ENCODE measurements at regions not wholly inside any gene's neighbourhood (a gene's known extent, or its start where the extent isn't known, plus 50 kb on each side); places are given as distances from the start of the nearest gene placed in this dataset.

GRCh38 chr5:26828294-26828693 lies 210.1 kb downstream of the CDH9 start:
- Histone ChIP-seq H3K27me3 (no peaks in the 10 kb centered on the region), H3K9me3 (no peaks in the 10 kb centered on the region), H3K36me3 (no peaks in the 10 kb centered on the region), H3K27ac (no peak overlapping the region), H3K4me1 (no peaks in the 10 kb centered on the region), H3K4me3 (no peak overlapping the region)
- intact Hi-C loops (cut with DNase I) = no loop called here
- no peak for TF ChIP-seq POLR2AphosphoS5 (IDR thresholded peaks at IDR 0.05)
- TF ChIP-seq, protein P1, sequence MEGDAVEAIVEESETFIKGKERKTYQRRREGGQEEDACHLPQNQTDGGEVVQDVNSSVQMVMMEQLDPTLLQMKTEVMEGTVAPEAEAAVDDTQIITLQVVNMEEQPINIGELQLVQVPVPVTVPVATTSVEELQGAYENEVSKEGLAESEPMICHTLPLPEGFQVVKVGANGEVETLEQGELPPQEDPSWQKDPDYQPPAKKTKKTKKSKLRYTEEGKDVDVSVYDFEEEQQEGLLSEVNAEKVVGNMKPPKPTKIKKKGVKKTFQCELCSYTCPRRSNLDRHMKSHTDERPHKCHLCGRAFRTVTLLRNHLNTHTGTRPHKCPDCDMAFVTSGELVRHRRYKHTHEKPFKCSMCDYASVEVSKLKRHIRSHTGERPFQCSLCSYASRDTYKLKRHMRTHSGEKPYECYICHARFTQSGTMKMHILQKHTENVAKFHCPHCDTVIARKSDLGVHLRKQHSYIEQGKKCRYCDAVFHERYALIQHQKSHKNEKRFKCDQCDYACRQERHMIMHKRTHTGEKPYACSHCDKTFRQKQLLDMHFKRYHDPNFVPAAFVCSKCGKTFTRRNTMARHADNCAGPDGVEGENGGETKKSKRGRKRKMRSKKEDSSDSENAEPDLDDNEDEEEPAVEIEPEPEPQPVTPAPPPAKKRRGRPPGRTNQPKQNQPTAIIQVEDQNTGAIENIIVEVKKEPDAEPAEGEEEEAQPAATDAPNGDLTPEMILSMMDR (IDR thresholded peaks at IDR 0.05) = no peak
- no peak for TF ChIP-seq EP300 (IDR thresholded peaks at IDR 0.05)
- TF ChIP-seq POLR2A (IDR thresholded peaks at IDR 0.05) = no peak
- 66 to 84% methylated on average over 1 of the region's 1 CpG for WGBS, 2 donors
- DNase-seq = no peak

- TF ChIP-seq POLR2AphosphoS5 (IDR thresholded peaks at IDR 0.05) = no peak
- TF ChIP-seq, protein P1 (IDR thresholded peaks at IDR 0.05) = no peak
- no peak for TF ChIP-seq EP300 (IDR thresholded peaks at IDR 0.05)
- TF ChIP-seq POLR2A (IDR thresholded peaks at IDR 0.05) = no peak
- WGBS, 2 donors = 88 to 90% methylated on average over 7 of the region's 7 CpGs
- Histone ChIP-seq H3K27ac (no peak overlapping the region), H3K36me3 (no peaks in the 10 kb centered on the region), H3K9me3 (peaks cover 0 to 3% (median 0%) of the 10 kb centered on the region in 4 donors), H3K4me1 (no peaks in the 10 kb centered on the region), H3K4me3 (no peak overlapping the region), H3K27me3 (no peaks in the 10 kb centered on the region)
- intact Hi-C loops (cut with DNase I) = no loop called here
- no peak for DNase-seq
These were observed 225.2 kb downstream of the CDH9 start for GRCh38 chr5:26813235-26813634.

DNA sequence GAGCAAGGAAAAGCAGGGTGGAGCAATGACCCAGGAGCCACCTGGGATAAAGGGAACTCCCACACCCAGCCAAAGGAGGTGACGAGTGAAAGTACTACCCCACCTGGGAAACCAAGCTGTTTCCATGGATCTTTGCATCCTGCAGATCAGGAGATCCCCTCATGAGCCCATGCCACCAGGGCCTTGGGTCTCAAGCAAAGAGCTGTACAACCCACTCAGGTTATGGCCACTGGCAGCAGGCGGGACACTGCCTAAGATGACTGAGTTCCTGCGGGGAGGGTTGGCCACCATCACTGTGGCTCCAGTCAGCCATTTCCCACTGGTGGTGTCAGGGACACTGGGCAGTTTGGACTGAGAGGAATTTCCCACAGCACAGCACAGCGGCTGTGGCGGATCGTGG lies 225.7 kb downstream of the CDH9 start:
- Histone ChIP-seq H3K4me3 (no peak overlapping the region), H3K27me3 (no peaks in the 10 kb centered on the region), H3K4me1 (no peaks in the 10 kb centered on the region), H3K9me3 (peaks cover 0 to 3% (median 0%) of the 10 kb centered on the region in 4 donors), H3K27ac (no peak overlapping the region), H3K36me3 (no peaks in the 10 kb centered on the region)
- DNase-seq = peak; percentile 54
- TF ChIP-seq POLR2A (IDR thresholded peaks at IDR 0.05) (no peak), EP300 (IDR thresholded peaks at IDR 0.05) (no peak), POLR2AphosphoS5 (IDR thresholded peaks at IDR 0.05) (no peak)
- TF ChIP-seq, protein P1 (IDR thresholded peaks at IDR 0.05) = no peak
- WGBS, 2 donors = 95 to 98% methylated on average over 6 of the region's 6 CpGs
- intact Hi-C loops (cut with DNase I) = no loop called here

- WGBS, 2 donors = 87 to 91% methylated on average over 16 of the region's 16 CpGs
- DNase-seq = peak; percentile 50
- H3K36me3 ChIP-seq = no peaks in the 10 kb centered on the region
- peaks cover 0 to 6% (median 0%) of the 10 kb centered on the region in 4 donors for H3K9me3 ChIP-seq
- intact Hi-C loops (cut with DNase I) = no loop called here
- no peaks in the 10 kb centered on the region for H3K27me3 ChIP-seq
- no peak overlapping the region for H3K27ac ChIP-seq
- no peak overlapping the region for H3K4me3 ChIP-seq
- no peak for TF ChIP-seq POLR2A (IDR thresholded peaks at IDR 0.05)
- TF ChIP-seq EP300 (IDR thresholded peaks at IDR 0.05) = no peak
- no peak for TF ChIP-seq POLR2AphosphoS5 (IDR thresholded peaks at IDR 0.05)
- TF ChIP-seq, protein P1 (IDR thresholded peaks at IDR 0.05) = no peak
- no peaks in the 10 kb centered on the region for H3K4me1 ChIP-seq
These were observed 230.9 kb downstream of the CDH9 start for GRCh38 chr5:26807231-26808199.

Data from sigmoid colon (tissue), 6 donors.